Activated T-cell treated with anti-CD3 and anti-CD28 coated beads for 4 hours (primary cell): ENCODE measurements at regions not wholly inside any gene's neighbourhood (a gene's known extent, or its start where the extent isn't known, plus 50 kb on each side); places are given as distances from the start of the nearest gene placed in this dataset.

Experiments used
- DNase-seq: peaks from one replicate; pipeline ENCODE4 v3.0.0-alpha.2; 2020

DNA sequence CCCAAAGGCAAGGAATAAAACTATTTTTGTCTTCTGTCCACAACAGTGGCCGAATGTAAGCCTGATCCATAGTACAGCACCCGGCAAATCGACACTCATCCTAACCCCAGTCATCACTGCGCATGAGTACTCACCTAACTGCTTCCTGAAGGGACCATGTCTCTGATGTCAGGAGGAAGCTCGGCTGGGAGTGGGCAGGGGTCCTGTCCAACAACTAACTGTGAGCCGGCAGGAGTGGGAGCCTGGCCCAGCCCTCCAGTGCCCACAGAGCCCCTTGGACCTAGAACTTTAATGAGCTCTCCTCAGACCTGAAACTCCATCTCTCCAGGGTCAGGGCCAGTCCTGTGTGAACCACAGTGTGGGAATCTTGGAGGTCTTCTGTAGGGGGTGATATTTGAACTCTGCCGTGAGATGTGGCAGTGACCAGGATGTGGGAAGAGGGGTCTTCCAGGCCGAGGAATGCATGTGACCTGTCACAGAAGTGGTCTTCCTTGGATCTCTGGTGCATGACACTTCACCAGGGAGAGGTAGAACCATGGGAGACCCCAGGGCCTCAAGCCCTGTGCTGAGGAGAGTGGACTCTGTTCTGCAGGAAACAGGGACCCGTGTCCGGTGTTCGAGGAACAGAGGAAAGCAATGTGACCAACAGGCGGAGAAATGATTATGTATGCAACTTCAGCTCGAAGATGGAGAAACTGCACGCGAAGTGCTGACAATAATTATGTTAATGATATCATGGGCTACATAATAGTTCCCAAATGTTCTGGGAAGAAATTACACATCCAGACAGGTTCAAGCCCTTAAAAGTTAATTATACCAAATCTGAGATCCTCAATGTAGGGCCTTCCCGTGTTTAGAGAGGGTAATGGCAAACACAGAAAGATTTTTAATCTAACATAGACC is 240.1 kb upstream of the HDAC4 start:
- no peak for DNase-seq

- DNase-seq, result no peak
These were observed 239.4 kb upstream of the HDAC4 start for GRCh38 chr2:239640210-239640609.

DNA sequence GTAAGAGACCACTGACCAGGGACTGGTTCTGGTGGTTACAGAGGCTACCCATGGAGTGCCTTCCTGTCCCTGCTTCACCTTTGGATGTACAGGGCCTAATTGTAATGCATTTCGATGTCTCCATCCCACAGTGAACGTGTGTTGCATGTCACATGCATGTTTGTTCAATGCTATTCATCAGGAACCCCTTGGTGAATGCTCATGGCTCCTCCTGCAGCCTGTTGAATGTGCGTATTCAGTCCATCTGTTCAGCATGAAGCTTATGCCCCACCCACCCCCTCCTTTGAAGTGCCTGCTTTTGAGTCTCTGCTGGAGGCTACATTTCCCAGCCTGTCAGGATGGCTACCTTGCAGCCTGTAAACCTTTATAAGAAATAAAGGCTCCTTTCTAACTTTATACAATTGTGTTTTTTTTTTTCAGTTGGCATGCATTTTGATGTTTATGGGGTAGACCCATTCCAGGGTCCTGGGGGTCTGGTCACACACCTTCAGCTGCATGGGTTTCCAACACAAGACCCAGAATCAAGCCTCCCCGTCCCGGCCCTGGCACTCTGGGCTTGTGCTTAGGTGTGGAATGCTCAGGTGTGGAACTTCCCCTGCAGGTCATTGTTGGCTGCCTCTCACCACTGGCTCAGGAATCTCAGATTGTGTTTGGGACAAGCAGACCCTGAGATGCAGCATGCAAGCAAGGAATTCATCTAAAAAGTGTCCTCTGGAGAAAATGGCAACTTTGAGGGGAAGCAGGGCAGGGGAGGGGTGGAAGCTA is 238.8 kb upstream of the HDAC4 start:
- DNase-seq, result no peak

DNA sequence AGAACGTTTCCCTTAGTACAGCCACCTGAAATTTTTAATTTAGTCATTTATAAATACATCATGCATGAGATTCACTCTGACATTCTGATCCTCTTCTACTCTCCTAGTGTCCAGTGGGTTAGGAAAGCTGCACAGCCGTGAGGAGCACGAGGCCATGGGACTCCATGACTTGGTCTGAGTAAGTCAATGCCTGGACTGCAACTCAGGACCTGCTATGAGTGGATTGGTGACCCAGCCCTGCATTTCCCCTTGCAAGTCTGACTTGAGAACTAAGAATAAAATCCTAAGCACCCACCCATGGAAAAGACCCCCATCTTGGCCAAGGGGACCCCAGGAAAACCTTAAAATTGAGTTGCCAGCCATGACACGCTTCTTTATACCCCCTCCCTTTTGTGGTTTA is 237.6 kb upstream of the HDAC4 start:
- DNase-seq, result no peak

- no peak for DNase-seq
These were observed 236.0 kb upstream of the HDAC4 start for GRCh38 chr2:239636808-239637207.

GRCh38 chr2:239634769-239635168 is 233.9 kb upstream of the HDAC4 start:
- no peak for DNase-seq

DNA sequence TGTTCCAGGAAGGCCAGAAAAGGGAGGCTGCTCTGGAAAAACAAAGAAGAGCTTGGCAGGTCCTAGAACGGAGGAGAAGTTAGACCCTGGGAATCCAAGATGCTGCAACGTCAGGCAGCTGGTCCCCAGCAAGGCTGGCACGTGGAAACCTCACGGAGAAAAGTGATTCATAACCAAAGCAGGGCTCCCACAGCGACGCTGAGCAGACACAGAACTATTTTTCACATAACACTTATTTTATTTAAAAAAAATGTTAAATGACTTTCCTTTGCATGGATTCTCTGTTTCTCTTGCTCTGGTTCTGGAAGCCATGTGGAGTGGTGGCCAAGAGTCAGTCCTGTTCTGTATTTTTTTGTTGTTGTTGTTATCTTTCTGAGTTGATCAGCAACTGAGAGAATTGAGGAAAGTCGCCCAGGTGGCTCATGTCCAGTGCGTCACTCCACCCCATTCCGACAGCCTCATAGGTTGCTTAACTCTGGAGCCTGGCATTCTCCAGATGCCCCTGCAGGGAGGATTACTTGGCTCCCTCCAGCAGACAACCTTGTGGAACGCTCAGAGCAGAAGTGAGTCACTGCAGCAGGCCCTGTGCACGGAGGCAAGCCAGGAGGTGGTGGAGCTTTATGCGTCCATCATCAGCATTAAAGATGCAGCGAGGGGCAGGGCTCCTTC is 229.9 kb upstream of the HDAC4 start:
- DNase-seq, result no peak

DNA sequence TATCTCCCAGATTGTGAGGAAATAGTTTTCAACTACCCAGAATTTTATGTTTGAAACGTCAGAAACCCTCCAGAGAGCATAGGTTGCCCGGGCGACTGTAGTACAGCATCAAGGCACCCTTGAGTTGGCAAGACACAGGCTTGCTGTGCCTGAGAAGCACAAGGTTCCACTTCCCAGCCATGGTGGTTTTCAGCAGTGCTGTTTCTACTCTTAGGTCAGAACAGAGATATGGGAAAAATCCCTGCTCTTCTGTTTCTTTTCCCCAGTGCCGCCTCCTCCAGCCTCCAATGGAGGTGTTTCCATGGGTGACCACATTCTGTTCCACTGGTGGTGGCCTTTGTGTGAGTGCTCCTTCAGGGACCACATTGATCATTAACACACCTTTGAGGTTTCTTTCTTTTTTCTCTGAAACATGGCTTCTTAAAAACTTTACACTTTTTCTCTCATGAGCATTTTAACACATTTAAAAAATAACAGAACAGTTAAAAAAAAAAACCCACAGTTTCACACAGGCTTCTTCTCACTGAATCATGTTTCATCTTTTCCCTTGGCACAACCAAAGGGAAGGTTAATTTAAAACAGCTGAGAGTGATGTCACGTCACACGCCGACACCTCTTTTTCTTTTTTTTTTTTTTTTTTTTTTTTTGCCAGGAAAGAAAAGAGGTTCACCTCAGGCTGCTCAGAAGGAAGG is 229.3 kb upstream of the HDAC4 start:
- DNase-seq, result no peak

- no peak for DNase-seq
These were observed 226.3 kb upstream of the HDAC4 start for GRCh38 chr2:239626961-239627592.

DNA sequence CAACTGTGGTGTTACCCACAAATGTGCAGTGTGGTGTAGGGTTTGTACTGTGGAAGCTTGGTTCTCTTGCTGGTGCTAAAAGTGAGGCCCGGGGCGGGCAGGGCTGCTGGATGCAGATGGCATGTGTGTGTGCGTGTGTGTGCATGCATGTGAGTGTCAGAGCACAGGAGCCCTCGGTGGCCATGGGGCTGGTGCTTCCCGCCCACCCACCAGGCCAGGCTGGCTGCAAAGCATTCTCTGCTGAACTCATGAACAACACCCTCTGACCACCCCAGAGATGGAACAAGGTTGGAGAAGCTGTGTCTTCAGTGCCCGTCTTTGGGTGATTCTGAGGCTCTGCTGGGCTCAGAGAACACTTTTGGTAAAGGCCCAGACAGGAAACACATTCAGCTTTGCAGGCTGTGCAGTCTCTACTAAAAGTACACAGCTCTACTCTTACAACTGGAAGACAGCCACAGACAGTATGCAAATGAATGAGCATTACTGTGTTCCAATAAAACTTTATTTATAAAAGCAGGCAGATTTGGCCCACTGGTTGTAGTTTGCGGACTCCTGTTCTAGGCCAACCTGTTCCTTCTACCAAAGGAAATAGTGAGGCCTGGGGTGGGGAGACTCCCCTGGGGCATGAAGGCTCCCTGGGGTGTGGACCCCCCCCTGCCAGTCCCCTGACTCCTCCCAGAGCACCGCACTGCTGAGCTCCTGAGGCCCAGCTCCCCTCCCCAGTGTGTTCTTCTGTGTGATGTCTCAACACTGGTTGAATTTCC is 225.3 kb upstream of the HDAC4 start:
- DNase-seq, result no peak

GRCh38 chr2:239625156-239625845 is 224.5 kb upstream of the HDAC4 start:
- no peak for DNase-seq

DNA sequence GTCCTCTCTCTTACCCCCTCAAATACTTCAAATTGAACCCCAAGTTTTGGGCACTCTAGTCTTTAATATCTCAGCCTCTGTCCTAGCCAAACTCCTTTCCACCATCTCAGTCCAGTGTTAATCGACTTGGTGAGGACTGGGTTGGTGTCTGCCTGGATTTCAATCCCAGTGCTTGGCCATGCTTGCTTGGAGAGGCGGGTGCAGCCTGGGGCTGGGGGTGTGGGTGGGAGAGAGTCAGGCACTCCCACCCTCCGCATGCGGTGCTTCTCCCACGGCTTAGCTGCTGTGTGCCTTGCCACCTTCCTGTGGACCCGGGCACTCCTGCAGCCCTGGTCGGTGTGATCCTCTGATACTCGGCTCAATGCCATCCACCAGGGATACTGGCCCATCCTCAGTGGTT is 220.8 kb upstream of the HDAC4 start:
- no peak for DNase-seq

DNA sequence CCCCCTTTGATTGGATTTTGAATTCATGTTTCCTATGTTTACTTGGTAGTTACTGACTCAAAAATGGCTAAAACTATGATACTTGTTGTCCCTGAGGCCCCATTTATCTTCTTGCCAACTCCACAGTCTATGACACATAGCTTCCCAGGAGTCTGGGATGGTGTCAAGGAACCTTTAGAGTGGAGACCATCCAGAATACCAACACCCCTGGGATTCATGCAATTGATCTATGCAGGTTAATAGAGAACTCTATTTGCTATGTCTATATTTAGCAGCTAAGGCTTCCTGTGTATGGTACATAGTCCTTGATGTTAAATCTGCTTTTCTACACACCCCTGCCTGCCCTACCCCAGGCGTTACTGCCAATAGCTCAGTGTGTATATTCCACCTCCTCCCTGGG is 218.5 kb upstream of the HDAC4 start:
- DNase-seq, result no peak

DNA sequence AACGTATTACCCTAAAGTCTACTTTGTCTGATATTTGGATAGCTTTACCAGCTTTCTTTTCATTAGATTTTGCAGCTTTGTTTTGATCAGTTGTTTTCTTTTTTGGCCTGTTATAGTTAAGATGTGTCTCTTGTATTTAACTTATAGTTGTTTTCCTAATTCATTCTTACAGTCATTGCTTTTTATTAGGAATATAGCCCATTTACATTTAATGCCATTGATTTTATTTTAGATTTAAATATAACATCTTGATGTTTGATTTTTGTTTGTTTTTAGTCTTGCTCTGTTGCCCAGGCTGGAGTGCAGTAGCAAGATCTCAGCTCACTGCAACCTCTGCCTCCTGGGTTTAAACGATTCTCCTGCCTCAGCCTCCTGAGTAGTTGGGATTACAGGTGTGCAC is 215.9 kb upstream of the HDAC4 start:
- DNase-seq, result no peak

GRCh38 chr2:239612133-239612532 is 211.3 kb upstream of the HDAC4 start:
- no peak for DNase-seq

GRCh38 chr2:239611222-239611795 is 210.5 kb upstream of the HDAC4 start:
- DNase-seq, result no peak

GRCh38 chr2:239610457-239611221 is 209.8 kb upstream of the HDAC4 start:
- no peak for DNase-seq

DNA sequence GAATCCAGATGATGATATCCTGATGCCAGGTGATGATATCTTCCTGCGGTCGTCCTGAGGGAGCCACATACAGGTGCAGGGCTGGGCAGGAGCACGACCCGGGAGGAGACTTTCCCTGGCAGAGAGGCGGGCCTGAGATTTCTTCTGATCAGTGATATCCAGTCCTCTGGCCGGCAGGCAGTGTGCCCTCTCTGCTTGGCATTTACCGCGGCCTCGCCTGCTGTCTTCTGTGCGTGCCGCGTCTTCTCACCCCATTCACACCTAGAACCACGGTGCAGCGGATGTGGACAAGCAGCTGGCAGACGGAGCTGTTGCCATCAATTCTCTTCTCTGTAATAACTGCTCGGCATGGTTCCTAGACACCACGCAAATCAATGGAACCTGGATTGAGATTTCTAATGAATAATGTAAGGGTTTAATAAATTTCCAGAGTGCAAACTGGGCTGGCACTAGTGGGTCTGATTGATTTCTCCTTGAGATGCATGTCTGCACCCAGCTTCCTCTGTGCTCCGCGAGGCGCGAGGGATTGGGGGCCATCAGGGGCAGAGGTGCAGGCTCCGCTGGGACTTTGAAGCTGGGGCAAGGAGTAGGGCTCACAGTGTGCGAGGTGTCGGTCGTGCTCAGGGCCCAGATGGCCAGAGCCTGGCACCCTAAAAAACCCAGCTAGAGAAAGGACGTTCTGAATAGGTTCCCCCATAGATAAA is 208.9 kb upstream of the HDAC4 start:
- DNase-seq, result no peak

DNA sequence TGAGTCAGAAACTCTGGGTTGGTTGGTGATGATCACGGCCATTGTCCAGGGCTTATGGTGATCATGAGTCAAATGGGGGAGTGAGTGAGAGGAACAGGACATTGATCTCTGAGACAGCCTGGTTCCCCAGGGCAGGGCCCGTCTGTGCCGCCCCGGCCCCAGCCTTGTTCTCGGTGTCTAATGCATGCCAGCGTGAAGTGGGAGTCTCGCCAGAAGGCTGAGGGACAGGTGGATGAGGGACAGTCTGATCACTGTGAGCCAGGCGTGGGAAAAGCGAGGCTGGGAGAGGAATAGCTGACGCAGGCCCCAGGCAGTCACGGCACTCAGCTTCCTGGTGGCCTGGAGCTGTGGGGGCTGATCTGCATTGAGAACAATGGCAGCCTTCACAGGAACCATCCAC is 208.3 kb upstream of the HDAC4 start:
- no peak for DNase-seq
